H9 (cell line): ENCODE measurements at regions not wholly inside any gene's neighbourhood (a gene's known extent, or its start where the extent isn't known, plus 50 kb on each side); places are given as distances from the start of the nearest gene placed in this dataset.

Source experiments
- DNase-seq: peaks from one replicate; pipeline ENCODE4 v3.0.0-alpha.2; 2017
- H2AFZ ChIP-seq: one replicate; pipeline ENCODE4 v1.6.1; 2013; ENCODE audit warnings: mild to moderate bottlenecking, low read length, control low read depth, moderate library complexity
- H2AK5ac ChIP-seq: 2 replicates; pipeline ENCODE4 v1.6.1; 2013; ENCODE audit warnings: low read length, control low read depth, mixed read lengths; ENCODE audit not compliant: insufficient read length
- H2BK120ac ChIP-seq: one replicate; pipeline ENCODE4 v1.6.1; 2013; ENCODE audit warnings: low read depth, mild to moderate bottlenecking, low read length, control low read depth, inconsistent platforms; ENCODE audit not compliant: poor library complexity, severe bottlenecking
- H2BK12ac ChIP-seq: 2 replicates; pipeline ENCODE4 v1.6.1; 2013; ENCODE audit warnings: low read length, control low read depth, mixed read lengths, low read depth; ENCODE audit not compliant: insufficient read length
- H2BK15ac ChIP-seq: 2 replicates; pipeline ENCODE4 v1.6.1; 2013; ENCODE audit warnings: low read depth, low read length, control low read depth
- H2BK20ac ChIP-seq: one replicate; pipeline ENCODE4 v1.6.1; 2013; ENCODE audit warnings: low read depth, mild to moderate bottlenecking, low read length, control low read depth, inconsistent platforms; ENCODE audit not compliant: poor library complexity, severe bottlenecking
- H2BK5ac ChIP-seq: 2 replicates; pipeline ENCODE4 v1.6.1; 2013; ENCODE audit warnings: low read length, control low read depth, mixed read lengths; ENCODE audit not compliant: insufficient read length
- H3K14ac ChIP-seq: 2 replicates; pipeline ENCODE4 v1.6.1; 2013; ENCODE audit warnings: low read length, control low read depth; ENCODE audit not compliant: insufficient read depth
- H3K18ac ChIP-seq: 2 replicates; pipeline ENCODE4 v1.6.1; 2013; ENCODE audit warnings: low read depth, mild to moderate bottlenecking, mixed read lengths, low read length, control low read depth; ENCODE audit not compliant: insufficient read length
- H3K23ac ChIP-seq: 2 replicates; pipeline ENCODE4 v1.6.1; 2013; ENCODE audit warnings: low read length, control low read depth, mixed read lengths, low read depth; ENCODE audit not compliant: insufficient read length
- H3K23me2 ChIP-seq: 2 replicates; pipeline ENCODE4 v1.6.1; 2013; ENCODE audit warnings: low read depth, mild to moderate bottlenecking, mixed read lengths, low read length, control low read depth; ENCODE audit not compliant: insufficient read length, poor library complexity, severe bottlenecking
- H3K27ac ChIP-seq: 2 replicates; pipeline ENCODE4 v1.5.1; 2013; ENCODE audit warnings: low read length, control low read depth, mixed read lengths, low read depth; ENCODE audit not compliant: insufficient read length
- H3K27me3 ChIP-seq: 2 replicates; pipeline ENCODE4 v1.6.1; 2013; ENCODE audit warnings: low read length, control low read depth, inconsistent platforms; ENCODE audit not compliant: insufficient read depth
- H3K4ac ChIP-seq: 2 replicates; pipeline ENCODE4 v1.6.1; 2013; ENCODE audit warnings: low read depth, mild to moderate bottlenecking, control low read depth, inconsistent platforms, low read length, moderate library complexity
- H3K4me1 ChIP-seq: 2 replicates; pipeline ENCODE4 v1.6.1; 2013; ENCODE audit warnings: low read length, control low read depth, inconsistent platforms; ENCODE audit not compliant: insufficient read depth
- H3K4me2 ChIP-seq: 2 replicates; pipeline ENCODE4 v1.6.1; 2013; ENCODE audit warnings: low read length, control low read depth, mixed read lengths; ENCODE audit not compliant: insufficient read length, insufficient read depth
- H3K56ac ChIP-seq: 2 replicates; pipeline ENCODE4 v1.6.1; 2013; ENCODE audit warnings: low read depth, mild to moderate bottlenecking, mixed read lengths, low read length, control low read depth; ENCODE audit not compliant: insufficient read length
- H3K79me1 ChIP-seq: 2 replicates; pipeline ENCODE4 v1.6.1; 2013; ENCODE audit warnings: low read depth, mild to moderate bottlenecking, moderate library complexity, low read length, control low read depth, inconsistent platforms; ENCODE audit not compliant: insufficient read depth, poor library complexity, severe bottlenecking
- H3K79me2 ChIP-seq: 2 replicates; pipeline ENCODE4 v1.6.1; 2013; ENCODE audit warnings: low read length, control low read depth, inconsistent platforms; ENCODE audit not compliant: insufficient read depth
- H3K9ac ChIP-seq: 2 replicates; pipeline ENCODE4 v1.6.1; 2013; ENCODE audit warnings: low read length, control low read depth, mixed read lengths; ENCODE audit not compliant: insufficient read length; ENCODE audit errors: extremely low read depth
- H3K9me3 ChIP-seq: one replicate; pipeline ENCODE4 v1.6.1; 2013; ENCODE audit warnings: low read depth, low read length, inconsistent platforms; ENCODE audit not compliant: control insufficient read depth
- H3T11ph ChIP-seq: one replicate; pipeline ENCODE4 v1.6.1; 2013; ENCODE audit warnings: mild to moderate bottlenecking, low read length, control low read depth, inconsistent platforms
- H4K20me1 ChIP-seq: one replicate; pipeline ENCODE4 v1.6.1; 2013; ENCODE audit not compliant: control insufficient read depth, insufficient read length, insufficient read depth
- H4K5ac ChIP-seq: 2 replicates; pipeline ENCODE4 v1.6.1; 2013; ENCODE audit warnings: low read depth, mild to moderate bottlenecking, mixed read lengths, low read length, control low read depth; ENCODE audit not compliant: insufficient read length
- H4K8ac ChIP-seq: replicated peaks from 2 replicates; pipeline ENCODE4 v1.6.1; 2013; ENCODE audit warnings: low read length, control low read depth, mixed read lengths, low read depth; ENCODE audit not compliant: insufficient read length
- H4K91ac ChIP-seq: 2 replicates; pipeline ENCODE4 v1.6.1; 2013; ENCODE audit warnings: low read depth, mild to moderate bottlenecking, moderate library complexity, mixed read lengths, low read length, control low read depth; ENCODE audit not compliant: insufficient read length
- H3K27ac Mint-ChIP-seq, 3 experiments: 2 replicates in 2 of 3; 3 replicates in 1 of 3; pipeline ENCODE4 v1.8.0; 2020 to 2021; ENCODE audit warnings: mixed read lengths in 3 of 3, mild to moderate bottlenecking in 1 of 3, moderate library complexity in 1 of 3
- H3K27me3 Mint-ChIP-seq: 2 replicates; pipeline ENCODE4 v1.8.0; 2021; ENCODE audit warnings: low read depth, mild to moderate bottlenecking, moderate library complexity, mixed read lengths
- H3K36me3 Mint-ChIP-seq, 3 experiments: 2 replicates in 2 of 3; 3 replicates in 1 of 3; pipeline ENCODE4 v1.8.0; 2020 to 2021; ENCODE audit warnings: low read depth in 3 of 3, mixed read lengths in 3 of 3; ENCODE audit not compliant: insufficient read depth in 1 of 3
- H3K4me1 Mint-ChIP-seq, 2 experiments: 2 replicates each; pipeline ENCODE4 v1.8.0; 2020; ENCODE audit warnings: mixed read lengths in 2 of 2
- H3K4me3 Mint-ChIP-seq, 2 experiments: 2 replicates in 1 of 2; 3 replicates in 1 of 2; pipeline ENCODE4 v1.8.0; 2020 to 2021; ENCODE audit warnings: mild to moderate bottlenecking in 2 of 2, mixed read lengths in 2 of 2, moderate library complexity in 1 of 2
- H3K9me3 Mint-ChIP-seq, 2 experiments: 2 replicates in 1 of 2; 3 replicates in 1 of 2; pipeline ENCODE4 v1.8.0; 2020; ENCODE audit warnings: mild to moderate bottlenecking in 2 of 2, mixed read lengths in 2 of 2, moderate library complexity in 1 of 2
- WGBS: extraction: QIAGEN DNeasy Blood & Tissue Kit; methylation state at CpG from one replicate; pipeline ENCODE4 v1.1.7; 2013; ENCODE audit warnings: missing lambda C conversion rate, low lambda C conversion rate, mixed read lengths; ENCODE audit not compliant: insufficient read length; ENCODE audit errors: extremely low coverage; 5-methylcytosine and 5-hydroxymethylcytosine counted together
- TF ChIP-seq, protein P1 (sequence below): fragments of 200-600 bp; sonication (generic); conservative IDR thresholded peaks from 3 replicates; pipeline ENCODE4 v1.8.0; 2021; ENCODE audit warnings: antibody characterized with exemption, mild to moderate bottlenecking

DNA sequence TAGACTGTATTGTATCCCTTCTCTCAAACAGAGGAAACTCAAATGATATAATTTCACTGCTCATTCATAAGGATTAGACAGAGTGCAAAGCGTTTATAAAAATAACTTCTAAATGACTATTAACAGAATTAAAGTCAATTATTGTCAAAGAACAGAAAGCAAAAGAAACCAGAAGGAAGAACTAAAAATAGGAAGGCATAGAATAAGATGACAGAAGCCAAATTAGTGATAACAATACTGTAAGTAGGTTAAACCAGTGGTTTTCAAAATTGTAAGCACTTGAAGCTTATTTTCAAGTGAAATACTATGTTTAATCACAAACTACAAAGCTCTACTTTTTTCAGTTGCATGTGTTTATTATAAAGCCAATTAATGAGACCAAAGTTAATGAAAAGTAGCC lies 305.2 kb downstream of the PPP1R2C start:
- WGBS, result no CpG with 5 or more reads among the region's 1 CpG
- TF ChIP-seq, protein P1, sequence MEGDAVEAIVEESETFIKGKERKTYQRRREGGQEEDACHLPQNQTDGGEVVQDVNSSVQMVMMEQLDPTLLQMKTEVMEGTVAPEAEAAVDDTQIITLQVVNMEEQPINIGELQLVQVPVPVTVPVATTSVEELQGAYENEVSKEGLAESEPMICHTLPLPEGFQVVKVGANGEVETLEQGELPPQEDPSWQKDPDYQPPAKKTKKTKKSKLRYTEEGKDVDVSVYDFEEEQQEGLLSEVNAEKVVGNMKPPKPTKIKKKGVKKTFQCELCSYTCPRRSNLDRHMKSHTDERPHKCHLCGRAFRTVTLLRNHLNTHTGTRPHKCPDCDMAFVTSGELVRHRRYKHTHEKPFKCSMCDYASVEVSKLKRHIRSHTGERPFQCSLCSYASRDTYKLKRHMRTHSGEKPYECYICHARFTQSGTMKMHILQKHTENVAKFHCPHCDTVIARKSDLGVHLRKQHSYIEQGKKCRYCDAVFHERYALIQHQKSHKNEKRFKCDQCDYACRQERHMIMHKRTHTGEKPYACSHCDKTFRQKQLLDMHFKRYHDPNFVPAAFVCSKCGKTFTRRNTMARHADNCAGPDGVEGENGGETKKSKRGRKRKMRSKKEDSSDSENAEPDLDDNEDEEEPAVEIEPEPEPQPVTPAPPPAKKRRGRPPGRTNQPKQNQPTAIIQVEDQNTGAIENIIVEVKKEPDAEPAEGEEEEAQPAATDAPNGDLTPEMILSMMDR, result no peak
- Histone ChIP-seq H3K56ac (no peak overlapping the region), H3K9me3 (no peaks in the 10 kb centered on the region), H3K27ac (no peak overlapping the region), H3K4ac (no peak overlapping the region), H2BK20ac (no peak overlapping the region), H3K4me2 (no peak overlapping the region), H3K9ac (no peak overlapping the region), H3T11ph (no peak overlapping the region), H4K20me1 (no peaks in the 10 kb centered on the region), H2BK15ac (no peak overlapping the region), H2BK120ac (no peak overlapping the region), H4K8ac (no peak overlapping the region), H3K4me1 (no peaks in the 10 kb centered on the region), H3K79me1 (no peaks in the 10 kb centered on the region), H3K27me3 (no peaks in the 10 kb centered on the region), H3K14ac (no peak overlapping the region), H4K5ac (no peak overlapping the region), H2AK5ac (no peak overlapping the region), H2BK12ac (no peak overlapping the region), H3K18ac (no peak overlapping the region), H2AFZ (no peak overlapping the region), H3K23ac (no peak overlapping the region), H3K23me2 (no peaks in the 10 kb centered on the region), H3K79me2 (no peaks in the 10 kb centered on the region), H4K91ac (no peak overlapping the region), H2BK5ac (no peak overlapping the region)
- no peak overlapping the region for H3K27ac Mint-ChIP-seq
- no peak overlapping the region for H3K4me3 Mint-ChIP-seq
- H3K4me1 Mint-ChIP-seq, result peaks cover 5 to 12% of the 10 kb centered on the region in 2 experiments
- no peak for DNase-seq
- H3K27me3 Mint-ChIP-seq, result no peaks in the 10 kb centered on the region
- H3K36me3 Mint-ChIP-seq, result peaks cover 8 to 22% (median 9%) of the 10 kb centered on the region in 3 experiments
- H3K9me3 Mint-ChIP-seq, result peaks cover 23 to 50% of the 10 kb centered on the region in 2 experiments
